ENCODE measurements at regions not wholly inside any gene's neighbourhood (a gene's known extent, or its start where the extent isn't known, plus 50 kb on each side); places are given as distances from the start of the nearest gene placed in this dataset.

DNA sequence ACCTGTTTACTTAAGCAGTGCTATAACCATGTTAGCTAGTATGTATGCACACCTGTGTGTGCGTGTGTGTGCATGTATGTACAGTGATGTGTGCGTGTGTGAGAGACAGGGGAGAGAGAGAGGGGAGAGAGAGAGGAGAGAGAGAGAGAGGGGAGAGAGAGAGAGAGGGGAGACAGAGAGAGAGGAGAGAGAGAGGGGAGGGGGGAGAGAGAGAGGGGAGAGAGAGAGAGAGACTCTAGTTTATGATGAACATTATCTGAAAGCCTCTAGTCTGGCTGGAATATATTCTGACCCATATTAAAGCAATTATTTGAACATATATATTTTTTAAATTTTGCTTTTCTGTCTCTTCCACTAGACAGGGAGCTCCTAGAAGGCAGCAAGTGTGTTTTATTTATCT is 117.5 kb upstream of the CPEB4 start:
- CTCF ChIA-PET = interaction anchor here (1.0 kb wide), 1 partner anchor 141 kb away, joined by 4 read pairs; no protein-coding TSS in a partner anchor

DNA sequence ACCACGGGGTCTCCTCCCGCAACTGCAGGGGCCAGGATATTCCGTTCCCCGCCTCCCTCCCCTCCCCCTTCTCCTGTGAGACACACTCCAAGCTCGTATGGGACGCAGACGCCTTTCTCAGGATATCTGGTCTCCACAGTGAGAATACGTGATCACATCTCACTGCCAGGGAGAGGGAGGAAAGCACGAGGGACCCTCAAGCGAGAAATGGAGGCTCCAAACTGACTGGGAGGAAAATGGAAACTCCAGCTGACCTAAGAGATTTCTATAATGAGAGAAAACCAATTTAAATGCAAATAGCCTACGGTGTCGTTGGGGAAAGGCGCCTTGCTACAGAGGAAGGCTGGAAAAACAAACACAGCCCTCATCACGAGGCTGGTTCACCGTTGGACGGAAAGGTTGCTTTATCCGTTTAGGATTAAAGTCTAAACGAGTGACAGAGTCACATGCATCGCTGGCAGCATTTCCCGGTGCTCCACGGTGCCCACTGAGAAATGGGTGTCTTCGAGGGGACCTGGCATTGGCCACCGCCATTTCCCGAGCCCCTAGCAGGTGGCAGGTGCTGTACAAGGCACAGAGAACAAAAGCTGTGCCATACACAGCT is 116.9 kb upstream of the CPEB4 start:
- no peak overlapping the region for H3K27ac Mint-ChIP-seq
- ATAC-seq = peak; percentile 63
- H3K4me3 Mint-ChIP-seq = no peak overlapping the region
- ChIA-PET CTCF (interaction anchor here (1.0 kb wide), 1 partner anchor 141 kb away, joined by 4 read pairs; no protein-coding TSS in a partner anchor), POLR2A (interaction anchor here (0.6 kb wide), 2 partner anchors 9 to 435 kb away, joined by 3 to 4 read pairs; no protein-coding TSS in a partner anchor)
- peaks cover 4% of the 10 kb centered on the region for H3K27me3 Mint-ChIP-seq (ENCODE audit: low read depth)
- peak; percentile 38 for DNase-seq (ENCODE audit: low spot score)
- no peaks in the 10 kb centered on the region for H3K36me3 Mint-ChIP-seq
- H3K4me1 Mint-ChIP-seq = peaks cover 12% of the 10 kb centered on the region
- peaks cover 5% of the 10 kb centered on the region; the same call in 1 of the 2 replicates for H3K9me3 Mint-ChIP-seq
- TF ChIP-seq, protein P1, sequence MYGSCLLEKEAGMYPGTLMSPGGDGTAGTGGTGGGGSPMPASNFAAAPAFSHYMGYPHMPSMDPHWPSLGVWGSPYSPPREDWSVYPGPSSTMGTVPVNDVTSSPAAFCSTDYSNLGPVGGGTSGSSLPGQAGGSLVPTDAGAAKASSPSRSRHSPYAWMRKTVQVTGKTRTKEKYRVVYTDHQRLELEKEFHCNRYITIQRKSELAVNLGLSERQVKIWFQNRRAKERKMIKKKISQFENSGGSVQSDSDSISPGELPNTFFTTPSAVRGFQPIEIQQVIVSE (CRISPR knock-in tag; IDR thresholded peaks at IDR 0.05; ENCODE audit: borderline replicate concordance) = no peak
- TF ChIP-seq, protein P2, sequence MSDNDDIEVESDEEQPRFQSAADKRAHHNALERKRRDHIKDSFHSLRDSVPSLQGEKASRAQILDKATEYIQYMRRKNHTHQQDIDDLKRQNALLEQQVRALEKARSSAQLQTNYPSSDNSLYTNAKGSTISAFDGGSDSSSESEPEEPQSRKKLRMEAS (CRISPR knock-in tag; IDR thresholded peaks at IDR 0.05) = peak; percentile 55; the same call in 1 of the 2 replicates

More for the DNA sequence above, 117.5 kb upstream of the CPEB4 start:
- TF ChIP-seq, protein P3, sequence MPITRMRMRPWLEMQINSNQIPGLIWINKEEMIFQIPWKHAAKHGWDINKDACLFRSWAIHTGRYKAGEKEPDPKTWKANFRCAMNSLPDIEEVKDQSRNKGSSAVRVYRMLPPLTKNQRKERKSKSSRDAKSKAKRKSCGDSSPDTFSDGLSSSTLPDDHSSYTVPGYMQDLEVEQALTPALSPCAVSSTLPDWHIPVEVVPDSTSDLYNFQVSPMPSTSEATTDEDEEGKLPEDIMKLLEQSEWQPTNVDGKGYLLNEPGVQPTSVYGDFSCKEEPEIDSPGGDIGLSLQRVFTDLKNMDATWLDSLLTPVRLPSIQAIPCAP (CRISPR knock-in tag; IDR thresholded peaks at IDR 0.05) = no peak
- TF ChIP-seq SMAD3 (CRISPR knock-in tag; IDR thresholded peaks at IDR 0.05; ENCODE audit: borderline replicate concordance) (no peak), ZNF396 (CRISPR knock-in tag; IDR thresholded peaks at IDR 0.05; ENCODE audit: borderline replicate concordance) (no peak), NR3C1 (CRISPR knock-in tag; conservative IDR thresholded peaks at IDR 0.05; ENCODE audit: low read depth) (no peak), USF1 (CRISPR knock-in tag; IDR thresholded peaks at IDR 0.05) (no peak), CREB1 (CRISPR knock-in tag; IDR thresholded peaks at IDR 0.05) (no peak), EMX1 (CRISPR knock-in tag; IDR thresholded peaks at IDR 0.05) (no peak), MXD4 (CRISPR knock-in tag; IDR thresholded peaks at IDR 0.05; ENCODE audit: borderline replicate concordance) (no peak), ESRRA (CRISPR knock-in tag; IDR thresholded peaks at IDR 0.05; ENCODE audit: borderline replicate concordance) (no peak), FOXK1 (CRISPR knock-in tag; IDR thresholded peaks at IDR 0.05) (no peak), TP53 (CRISPR knock-in tag; IDR thresholded peaks at IDR 0.05) (no peak), GRHL2 (CRISPR knock-in tag; IDR thresholded peaks at IDR 0.05; ENCODE audit: insufficient replicate concordance, severe bottlenecking) (no peak), JAZF1 (CRISPR knock-in tag; IDR thresholded peaks at IDR 0.05) (no peak), AFF4 (CRISPR knock-in tag; IDR thresholded peaks at IDR 0.05; ENCODE audit: borderline replicate concordance) (no peak), USF2 (CRISPR knock-in tag; IDR thresholded peaks at IDR 0.05) (no peak), ZNF423 (CRISPR knock-in tag; IDR thresholded peaks at IDR 0.05) (no peak)
- TF ChIP-seq, protein P4, sequence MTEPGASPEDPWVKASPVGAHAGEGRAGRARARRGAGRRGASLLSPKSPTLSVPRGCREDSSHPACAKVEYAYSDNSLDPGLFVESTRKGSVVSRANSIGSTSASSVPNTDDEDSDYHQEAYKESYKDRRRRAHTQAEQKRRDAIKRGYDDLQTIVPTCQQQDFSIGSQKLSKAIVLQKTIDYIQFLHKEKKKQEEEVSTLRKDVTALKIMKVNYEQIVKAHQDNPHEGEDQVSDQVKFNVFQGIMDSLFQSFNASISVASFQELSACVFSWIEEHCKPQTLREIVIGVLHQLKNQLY (CRISPR knock-in tag; IDR thresholded peaks at IDR 0.05) = no peak
- H3K27me3 Mint-ChIP-seq (ENCODE audit: low read depth) = peaks cover 4% of the 10 kb centered on the region
- peaks cover 12% of the 10 kb centered on the region for H3K4me1 Mint-ChIP-seq
- no peak overlapping the region for H3K4me3 Mint-ChIP-seq
- no peak overlapping the region for H3K27ac Mint-ChIP-seq
- no peak for DNase-seq (ENCODE audit: low spot score)
- H3K9me3 Mint-ChIP-seq = peaks cover 5% of the 10 kb centered on the region; the same call in 1 of the 2 replicates
- POLR2A ChIA-PET = no interaction called here
- no peak for ATAC-seq
- H3K36me3 Mint-ChIP-seq = no peaks in the 10 kb centered on the region

Measured in WTC11 (cell line).